ENCODE measurements at regions not wholly inside any gene's neighbourhood (a gene's known extent, or its start where the extent isn't known, plus 50 kb on each side); places are given as distances from the start of the nearest gene placed in this dataset.

DNA sequence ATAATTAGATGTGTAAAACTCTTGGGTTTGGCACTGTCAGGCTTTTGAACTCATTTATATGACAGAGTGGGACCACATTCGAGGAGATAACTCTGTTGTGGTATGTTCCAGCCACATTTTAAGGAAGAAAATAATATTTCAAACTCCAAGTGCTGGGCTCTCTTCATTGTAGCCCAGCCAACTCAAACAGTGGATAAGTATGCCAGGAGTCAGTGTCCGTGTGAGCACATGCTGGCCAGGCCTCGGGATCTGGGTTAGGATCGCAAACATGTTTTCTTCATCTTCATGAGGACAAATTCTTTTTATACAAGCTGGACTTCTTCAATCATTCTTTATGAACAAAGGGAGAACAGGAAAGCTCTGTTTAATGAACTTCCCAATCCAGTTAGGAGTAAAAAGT, 497.5 kb downstream of the MAFB start:
- no peak overlapping the region for H3K4me3 ChIP-seq (ENCODE audit: low read depth, low read length)
- ChIA-PET CTCF (no interaction called here), POLR2A (no interaction called here)
- TF ChIP-seq, protein P1, sequence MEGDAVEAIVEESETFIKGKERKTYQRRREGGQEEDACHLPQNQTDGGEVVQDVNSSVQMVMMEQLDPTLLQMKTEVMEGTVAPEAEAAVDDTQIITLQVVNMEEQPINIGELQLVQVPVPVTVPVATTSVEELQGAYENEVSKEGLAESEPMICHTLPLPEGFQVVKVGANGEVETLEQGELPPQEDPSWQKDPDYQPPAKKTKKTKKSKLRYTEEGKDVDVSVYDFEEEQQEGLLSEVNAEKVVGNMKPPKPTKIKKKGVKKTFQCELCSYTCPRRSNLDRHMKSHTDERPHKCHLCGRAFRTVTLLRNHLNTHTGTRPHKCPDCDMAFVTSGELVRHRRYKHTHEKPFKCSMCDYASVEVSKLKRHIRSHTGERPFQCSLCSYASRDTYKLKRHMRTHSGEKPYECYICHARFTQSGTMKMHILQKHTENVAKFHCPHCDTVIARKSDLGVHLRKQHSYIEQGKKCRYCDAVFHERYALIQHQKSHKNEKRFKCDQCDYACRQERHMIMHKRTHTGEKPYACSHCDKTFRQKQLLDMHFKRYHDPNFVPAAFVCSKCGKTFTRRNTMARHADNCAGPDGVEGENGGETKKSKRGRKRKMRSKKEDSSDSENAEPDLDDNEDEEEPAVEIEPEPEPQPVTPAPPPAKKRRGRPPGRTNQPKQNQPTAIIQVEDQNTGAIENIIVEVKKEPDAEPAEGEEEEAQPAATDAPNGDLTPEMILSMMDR (IDR thresholded peaks at IDR 0.05; ENCODE audit: insufficient read depth, low read length, missing control alignments), result no peak
- DNase-seq (ENCODE audit: low read depth, low spot score), result no peak

DNA sequence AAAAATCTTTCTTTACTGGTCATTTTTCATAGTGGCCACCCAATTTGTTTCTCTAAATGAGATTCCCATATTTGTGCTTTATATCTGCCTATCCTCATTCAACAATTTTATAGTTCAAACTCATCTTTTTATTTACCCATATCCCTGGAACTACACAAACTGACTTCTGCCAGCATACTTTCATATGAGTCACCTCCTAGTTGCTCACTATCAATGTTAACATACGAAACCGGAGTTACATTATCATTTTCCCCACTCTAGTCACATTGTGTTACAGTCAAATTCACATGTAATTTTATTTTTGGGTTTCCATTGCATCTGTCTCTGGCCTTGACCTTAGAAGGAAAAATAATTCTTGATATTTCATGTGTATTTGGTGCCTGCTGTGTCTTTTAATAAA, 499.4 kb downstream of the MAFB start:
- POLR2A ChIA-PET, result no interaction called here
- CTCF ChIA-PET, result no interaction called here
- no peak overlapping the region for H3K4me3 ChIP-seq (ENCODE audit: low read depth, low read length)
- no peak for DNase-seq (ENCODE audit: low read depth, low spot score)
- TF ChIP-seq, protein P1 (IDR thresholded peaks at IDR 0.05; ENCODE audit: insufficient read depth, low read length, missing control alignments), result no peak

DNA sequence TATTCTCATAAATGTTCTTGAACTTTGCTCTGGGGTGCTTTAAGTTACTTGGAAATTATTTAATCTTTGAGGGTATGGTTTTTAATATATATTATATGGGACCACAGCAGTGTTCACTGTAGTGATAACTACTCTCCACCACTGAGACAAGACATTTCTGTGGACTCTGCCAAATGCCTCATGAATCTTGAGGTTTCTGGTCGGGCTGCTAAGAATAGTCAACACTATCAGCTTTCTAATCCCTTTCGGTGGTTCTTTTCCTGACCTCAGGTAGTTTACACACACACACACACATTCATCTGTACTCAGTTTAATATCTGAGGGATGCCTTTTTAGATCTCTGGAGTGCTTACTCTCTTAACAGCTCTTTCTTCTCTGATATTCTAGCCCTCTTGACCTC, 500.7 kb downstream of the MAFB start:
- no peak overlapping the region for H3K4me3 ChIP-seq (ENCODE audit: low read depth, low read length)
- TF ChIP-seq, protein P1 (IDR thresholded peaks at IDR 0.05; ENCODE audit: insufficient read depth, low read length, missing control alignments), result no peak
- POLR2A ChIA-PET, result no interaction called here
- no peak for DNase-seq (ENCODE audit: low read depth, low spot score)
- CTCF ChIA-PET, result no interaction called here

DNA sequence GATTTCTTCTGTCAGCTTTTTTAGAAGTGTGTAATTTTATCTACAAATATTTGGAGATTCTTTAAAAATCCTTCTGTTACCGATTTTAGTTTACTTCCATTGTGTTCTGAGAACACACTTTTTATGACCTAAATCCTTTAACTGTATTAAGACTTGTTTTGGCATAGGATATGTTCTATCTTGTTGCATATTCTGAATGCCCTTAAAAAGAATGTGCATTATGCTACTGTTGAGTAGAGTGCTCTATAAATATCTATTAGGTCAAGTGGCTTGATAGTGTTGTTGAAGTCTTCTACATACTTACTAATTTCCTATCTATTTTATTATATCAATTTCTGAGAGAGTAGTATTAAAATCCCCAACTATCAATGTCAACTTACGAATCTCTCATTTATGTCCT, 502.2 kb downstream of the MAFB start:
- TF ChIP-seq, protein P1 (IDR thresholded peaks at IDR 0.05; ENCODE audit: insufficient read depth, low read length, missing control alignments), result no peak
- CTCF ChIA-PET, result no interaction called here

DNA sequence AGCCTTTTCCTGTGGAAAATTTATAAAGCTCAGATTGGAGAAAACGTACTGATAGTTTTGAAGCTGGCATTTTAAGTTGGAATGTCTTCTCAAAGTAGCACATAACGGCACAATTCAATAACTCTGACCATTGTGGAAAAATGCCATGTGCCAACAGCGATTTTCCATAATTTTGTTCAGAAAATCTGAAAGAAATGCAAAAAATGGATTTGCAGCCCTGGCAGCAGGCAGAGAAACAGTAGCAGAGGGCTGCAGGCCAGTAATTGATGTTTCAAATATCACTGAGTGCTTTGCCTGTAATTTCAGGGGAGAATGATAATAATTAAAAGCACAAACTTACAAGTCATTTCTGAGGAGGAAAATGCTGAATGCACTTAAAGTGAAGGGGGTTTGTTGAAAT, 507.4 kb downstream of the MAFB start:
- TF ChIP-seq, protein P1 (IDR thresholded peaks at IDR 0.05; ENCODE audit: insufficient read depth, low read length, missing control alignments), result no peak
- POLR2A ChIA-PET, result no interaction called here
- CTCF ChIA-PET, result no interaction called here
- DNase-seq (ENCODE audit: low read depth, low spot score), result no peak
- H3K4me3 ChIP-seq (ENCODE audit: low read depth, low read length), result no peak overlapping the region

More for the DNA sequence above, 502.2 kb downstream of the MAFB start:
- POLR2A ChIA-PET, result no interaction called here
- DNase-seq (ENCODE audit: low read depth, low spot score), result no peak
- H3K4me3 ChIP-seq (ENCODE audit: low read depth, low read length), result no peak overlapping the region

DNA sequence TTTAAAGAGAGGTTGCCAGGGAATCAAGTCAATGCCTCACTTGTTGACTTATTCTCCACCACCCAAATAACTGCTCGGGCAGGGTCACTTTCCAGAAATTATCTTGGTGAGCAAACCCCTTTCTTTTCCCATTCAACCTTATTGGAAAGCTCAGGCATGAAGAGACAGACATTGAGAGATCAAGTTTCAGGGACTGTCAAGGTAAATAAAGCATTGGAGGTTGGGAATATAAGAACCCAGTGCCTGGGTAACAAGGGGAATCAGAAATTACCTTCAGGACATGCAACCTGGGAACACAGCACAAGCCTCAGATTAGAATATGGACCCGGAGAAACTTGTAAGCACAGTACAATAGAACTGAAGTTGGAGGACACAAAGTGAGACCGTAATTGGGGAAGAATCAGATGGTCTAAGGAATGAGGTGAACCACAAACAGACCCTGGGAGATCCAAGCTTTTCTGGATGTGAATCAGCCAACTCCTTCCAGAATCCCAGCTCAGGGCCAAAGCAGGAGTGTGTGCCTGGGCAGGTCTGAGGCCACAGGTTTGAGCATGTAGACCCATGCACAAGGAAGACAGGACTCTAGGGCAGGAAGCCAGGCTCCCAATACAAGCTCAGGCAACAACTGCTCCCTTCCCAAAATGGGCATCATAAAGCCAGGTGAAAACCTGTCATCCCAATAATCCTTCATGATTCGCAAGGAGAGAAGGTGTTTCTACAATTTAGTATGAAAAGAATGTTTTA, 512.8 kb downstream of the MAFB start:
- no peak overlapping the region for H3K4me3 ChIP-seq (ENCODE audit: low read depth, low read length)
- no peak for DNase-seq (ENCODE audit: low read depth, low spot score)
- TF ChIP-seq, protein P1 (IDR thresholded peaks at IDR 0.05; ENCODE audit: insufficient read depth, low read length, missing control alignments), result no peak
- POLR2A ChIA-PET, result no interaction called here
- CTCF ChIA-PET, result interaction anchor here (1.9 kb wide), 1 partner anchor 16 kb away, joined by 7 read pairs; no protein-coding TSS in a partner anchor

Data from AG04449 (cell line).